ENCODE measurements at regions not wholly inside any gene's neighbourhood (a gene's known extent, or its start where the extent isn't known, plus 50 kb on each side); places are given as distances from the start of the nearest gene placed in this dataset.

GRCh38 chr2:140178234-140178633, 1398.0 kb upstream of the NXPH2 start:
- no peak overlapping the region for H3K4me3 ChIP-seq (ENCODE audit: control insufficient read depth in 1 of 7, extremely low read depth in 1 of 7, insufficient read depth in 4 of 7, low read depth in 2 of 7, low read length in 6 of 7)
- ChIA-PET CTCF (no interaction called here), POLR2A (no interaction called here)
- WGBS (ENCODE audit: insufficient coverage) = 100% methylated on average over 2 of the region's 3 CpGs
- no peaks in the 10 kb centered on the region for H3K4me1 ChIP-seq (ENCODE audit: control extremely low read depth in 1 of 4, control insufficient read depth in 4 of 4, insufficient read depth in 4 of 4, low read length in 3 of 4)
- no peaks in the 10 kb centered on the region for H3K9me3 ChIP-seq (ENCODE audit: control extremely low read depth in 1 of 5, control insufficient read depth in 4 of 5, insufficient read depth in 2 of 5, low read depth in 1 of 5, low read length in 4 of 5)
- no peaks in the 10 kb centered on the region for H3K27me3 ChIP-seq (replicated peaks in 2 of 5; ENCODE audit: control insufficient read depth in 4 of 5, insufficient read depth in 5 of 5, low read length in 4 of 5)
- no peaks in the 10 kb centered on the region for H3K36me3 ChIP-seq (ENCODE audit: control insufficient read depth in 4 of 4, insufficient read depth in 4 of 4, low read length in 3 of 4)
- DNase-seq = no peak
- no peak overlapping the region for H3K27ac ChIP-seq (ENCODE audit: insufficient read depth in 1 of 2, low read depth in 1 of 2, low read length in 2 of 2, poor library complexity in 1 of 2, severe bottlenecking in 2 of 2)

- CTCF ChIA-PET = no interaction called here
- POLR2A ChIA-PET = no interaction called here
These were observed 1396.9 kb upstream of the NXPH2 start for GRCh38 chr2:140177086-140177485.

GRCh38 chr2:140173790-140174189, 1393.6 kb upstream of the NXPH2 start:
- no peak for DNase-seq
- 85% methylated on average over 5 of the region's 5 CpGs for WGBS (ENCODE audit: insufficient coverage)
- no peaks in the 10 kb centered on the region for H3K36me3 ChIP-seq (ENCODE audit: control insufficient read depth in 4 of 4, insufficient read depth in 4 of 4, low read length in 3 of 4)
- no peak overlapping the region for H3K4me3 ChIP-seq (ENCODE audit: control insufficient read depth in 1 of 7, extremely low read depth in 1 of 7, insufficient read depth in 4 of 7, low read depth in 2 of 7, low read length in 6 of 7)
- H3K27me3 ChIP-seq (replicated peaks in 2 of 5; ENCODE audit: control insufficient read depth in 4 of 5, insufficient read depth in 5 of 5, low read length in 4 of 5) = no peaks in the 10 kb centered on the region
- H3K27ac ChIP-seq (ENCODE audit: insufficient read depth in 1 of 2, low read depth in 1 of 2, low read length in 2 of 2, poor library complexity in 1 of 2, severe bottlenecking in 2 of 2) = no peak overlapping the region
- no peaks in the 10 kb centered on the region for H3K4me1 ChIP-seq (ENCODE audit: control extremely low read depth in 1 of 4, control insufficient read depth in 4 of 4, insufficient read depth in 4 of 4, low read length in 3 of 4)
- ChIA-PET CTCF (no interaction called here), POLR2A (no interaction called here)
- no peaks in the 10 kb centered on the region for H3K9me3 ChIP-seq (ENCODE audit: control extremely low read depth in 1 of 5, control insufficient read depth in 4 of 5, insufficient read depth in 2 of 5, low read depth in 1 of 5, low read length in 4 of 5)

More at GRCh38 chr2:140177086-140177485, 1396.9 kb upstream of the NXPH2 start:
- WGBS (ENCODE audit: insufficient coverage) = 82% methylated on average over 3 of the region's 3 CpGs
- Histone ChIP-seq H3K9me3 (ENCODE audit: control extremely low read depth in 1 of 5, control insufficient read depth in 4 of 5, insufficient read depth in 2 of 5, low read depth in 1 of 5, low read length in 4 of 5) (no peaks in the 10 kb centered on the region), H3K4me1 (ENCODE audit: control extremely low read depth in 1 of 4, control insufficient read depth in 4 of 4, insufficient read depth in 4 of 4, low read length in 3 of 4) (no peaks in the 10 kb centered on the region), H3K4me3 (ENCODE audit: control insufficient read depth in 1 of 7, extremely low read depth in 1 of 7, insufficient read depth in 4 of 7, low read depth in 2 of 7, low read length in 6 of 7) (no peak overlapping the region), H3K36me3 (ENCODE audit: control insufficient read depth in 4 of 4, insufficient read depth in 4 of 4, low read length in 3 of 4) (no peaks in the 10 kb centered on the region), H3K27me3 (replicated peaks in 2 of 5; ENCODE audit: control insufficient read depth in 4 of 5, insufficient read depth in 5 of 5, low read length in 4 of 5) (no peaks in the 10 kb centered on the region), H3K27ac (ENCODE audit: insufficient read depth in 1 of 2, low read depth in 1 of 2, low read length in 2 of 2, poor library complexity in 1 of 2, severe bottlenecking in 2 of 2) (no peak overlapping the region)
- no peak for DNase-seq

- H3K36me3 ChIP-seq (ENCODE audit: control insufficient read depth in 4 of 4, insufficient read depth in 4 of 4, low read length in 3 of 4) = no peaks in the 10 kb centered on the region
- H3K27ac ChIP-seq (ENCODE audit: insufficient read depth in 1 of 2, low read depth in 1 of 2, low read length in 2 of 2, poor library complexity in 1 of 2, severe bottlenecking in 2 of 2) = no peak overlapping the region
- H3K27me3 ChIP-seq (replicated peaks in 2 of 5; ENCODE audit: control insufficient read depth in 4 of 5, insufficient read depth in 5 of 5, low read length in 4 of 5) = no peaks in the 10 kb centered on the region
- no peak for DNase-seq
- CTCF ChIA-PET = no interaction called here
- no peaks in the 10 kb centered on the region for H3K9me3 ChIP-seq (ENCODE audit: control extremely low read depth in 1 of 5, control insufficient read depth in 4 of 5, insufficient read depth in 2 of 5, low read depth in 1 of 5, low read length in 4 of 5)
- no peaks in the 10 kb centered on the region for H3K4me1 ChIP-seq (ENCODE audit: control extremely low read depth in 1 of 4, control insufficient read depth in 4 of 4, insufficient read depth in 4 of 4, low read length in 3 of 4)
- 83% methylated on average over 1 of the region's 1 CpG for WGBS (ENCODE audit: insufficient coverage)
- POLR2A ChIA-PET = no interaction called here
- H3K4me3 ChIP-seq (ENCODE audit: control insufficient read depth in 1 of 7, extremely low read depth in 1 of 7, insufficient read depth in 4 of 7, low read depth in 2 of 7, low read length in 6 of 7) = no peak overlapping the region
These were observed 1384.3 kb upstream of the NXPH2 start for GRCh38 chr2:140164449-140164848.

- Histone ChIP-seq H3K4me3 (ENCODE audit: control insufficient read depth in 1 of 7, extremely low read depth in 1 of 7, insufficient read depth in 4 of 7, low read depth in 2 of 7, low read length in 6 of 7) (no peak overlapping the region), H3K9me3 (ENCODE audit: control extremely low read depth in 1 of 5, control insufficient read depth in 4 of 5, insufficient read depth in 2 of 5, low read depth in 1 of 5, low read length in 4 of 5) (no peaks in the 10 kb centered on the region), H3K27ac (ENCODE audit: insufficient read depth in 1 of 2, low read depth in 1 of 2, low read length in 2 of 2, poor library complexity in 1 of 2, severe bottlenecking in 2 of 2) (no peak overlapping the region), H3K27me3 (replicated peaks in 2 of 5; ENCODE audit: control insufficient read depth in 4 of 5, insufficient read depth in 5 of 5, low read length in 4 of 5) (no peaks in the 10 kb centered on the region), H3K36me3 (ENCODE audit: control insufficient read depth in 4 of 4, insufficient read depth in 4 of 4, low read length in 3 of 4) (no peaks in the 10 kb centered on the region), H3K4me1 (ENCODE audit: control extremely low read depth in 1 of 4, control insufficient read depth in 4 of 4, insufficient read depth in 4 of 4, low read length in 3 of 4) (no peaks in the 10 kb centered on the region)
- ChIA-PET CTCF (no interaction called here), POLR2A (no interaction called here)
- DNase-seq = no peak
- 92% methylated on average over 2 of the region's 2 CpGs for WGBS (ENCODE audit: insufficient coverage)
These were observed 1378.1 kb upstream of the NXPH2 start for GRCh38 chr2:140158259-140158658.

GRCh38 chr2:140157816-140158215, 1377.6 kb upstream of the NXPH2 start:
- Histone ChIP-seq H3K4me1 (ENCODE audit: control extremely low read depth in 1 of 4, control insufficient read depth in 4 of 4, insufficient read depth in 4 of 4, low read length in 3 of 4) (no peaks in the 10 kb centered on the region), H3K4me3 (ENCODE audit: control insufficient read depth in 1 of 7, extremely low read depth in 1 of 7, insufficient read depth in 4 of 7, low read depth in 2 of 7, low read length in 6 of 7) (no peak overlapping the region), H3K27me3 (replicated peaks in 2 of 5; ENCODE audit: control insufficient read depth in 4 of 5, insufficient read depth in 5 of 5, low read length in 4 of 5) (no peaks in the 10 kb centered on the region), H3K36me3 (ENCODE audit: control insufficient read depth in 4 of 4, insufficient read depth in 4 of 4, low read length in 3 of 4) (no peaks in the 10 kb centered on the region), H3K9me3 (ENCODE audit: control extremely low read depth in 1 of 5, control insufficient read depth in 4 of 5, insufficient read depth in 2 of 5, low read depth in 1 of 5, low read length in 4 of 5) (no peaks in the 10 kb centered on the region), H3K27ac (ENCODE audit: insufficient read depth in 1 of 2, low read depth in 1 of 2, low read length in 2 of 2, poor library complexity in 1 of 2, severe bottlenecking in 2 of 2) (no peak overlapping the region)
- DNase-seq = no peak
- ChIA-PET POLR2A (no interaction called here), CTCF (no interaction called here)
- WGBS (ENCODE audit: insufficient coverage) = 100% methylated on average over 1 of the region's 5 CpGs

GRCh38 chr2:140154706-140155105, 1374.5 kb upstream of the NXPH2 start:
- H3K9me3 ChIP-seq (ENCODE audit: control extremely low read depth in 1 of 5, control insufficient read depth in 4 of 5, insufficient read depth in 2 of 5, low read depth in 1 of 5, low read length in 4 of 5) = no peaks in the 10 kb centered on the region
- H3K27me3 ChIP-seq (replicated peaks in 2 of 5; ENCODE audit: control insufficient read depth in 4 of 5, insufficient read depth in 5 of 5, low read length in 4 of 5) = no peaks in the 10 kb centered on the region
- H3K4me1 ChIP-seq (ENCODE audit: control extremely low read depth in 1 of 4, control insufficient read depth in 4 of 4, insufficient read depth in 4 of 4, low read length in 3 of 4) = no peaks in the 10 kb centered on the region
- no peak for DNase-seq
- 100% methylated on average over 2 of the region's 2 CpGs for WGBS (ENCODE audit: insufficient coverage)
- H3K36me3 ChIP-seq (ENCODE audit: control insufficient read depth in 4 of 4, insufficient read depth in 4 of 4, low read length in 3 of 4) = no peaks in the 10 kb centered on the region
- POLR2A ChIA-PET = no interaction called here
- H3K4me3 ChIP-seq (ENCODE audit: control insufficient read depth in 1 of 7, extremely low read depth in 1 of 7, insufficient read depth in 4 of 7, low read depth in 2 of 7, low read length in 6 of 7) = no peak overlapping the region
- CTCF ChIA-PET = no interaction called here
- H3K27ac ChIP-seq (ENCODE audit: insufficient read depth in 1 of 2, low read depth in 1 of 2, low read length in 2 of 2, poor library complexity in 1 of 2, severe bottlenecking in 2 of 2) = no peak overlapping the region

GRCh38 chr2:140154271-140154670, 1374.1 kb upstream of the NXPH2 start:
- DNase-seq = no peak
- H3K4me1 ChIP-seq (ENCODE audit: control extremely low read depth in 1 of 4, control insufficient read depth in 4 of 4, insufficient read depth in 4 of 4, low read length in 3 of 4) = no peaks in the 10 kb centered on the region
- H3K27ac ChIP-seq (ENCODE audit: insufficient read depth in 1 of 2, low read depth in 1 of 2, low read length in 2 of 2, poor library complexity in 1 of 2, severe bottlenecking in 2 of 2) = no peak overlapping the region
- ChIA-PET CTCF (no interaction called here), POLR2A (no interaction called here)
- no peaks in the 10 kb centered on the region for H3K36me3 ChIP-seq (ENCODE audit: control insufficient read depth in 4 of 4, insufficient read depth in 4 of 4, low read length in 3 of 4)
- no peaks in the 10 kb centered on the region for H3K27me3 ChIP-seq (replicated peaks in 2 of 5; ENCODE audit: control insufficient read depth in 4 of 5, insufficient read depth in 5 of 5, low read length in 4 of 5)
- no peaks in the 10 kb centered on the region for H3K9me3 ChIP-seq (ENCODE audit: control extremely low read depth in 1 of 5, control insufficient read depth in 4 of 5, insufficient read depth in 2 of 5, low read depth in 1 of 5, low read length in 4 of 5)
- WGBS (ENCODE audit: insufficient coverage) = 83% methylated on average over 5 of the region's 5 CpGs
- no peak overlapping the region for H3K4me3 ChIP-seq (ENCODE audit: control insufficient read depth in 1 of 7, extremely low read depth in 1 of 7, insufficient read depth in 4 of 7, low read depth in 2 of 7, low read length in 6 of 7)
